Right renal pelvis (tissue), 4 donors: ENCODE measurements at regions not wholly inside any gene's neighbourhood (a gene's known extent, or its start where the extent isn't known, plus 50 kb on each side); places are given as distances from the start of the nearest gene placed in this dataset.
"Not testable (repeated sequence)": the region's sequence is repeated elsewhere in the genome, so short reads cannot be mapped to it uniquely, and the experiment has no call there.

Experiments used
- DNase-seq, 4 donors: peaks; one replicate each; pipeline ENCODE4 v3.0.0-alpha.2; 2013; ENCODE audit warnings: low read depth in 4 of 4, low spot score in 3 of 4, missing footprints in 1 of 4

GRCh38 chr17:77830816-77831473, 127.6 kb upstream of the TNRC6C start:
- DNase-seq = no peak

- no peak for DNase-seq
Observed at GRCh38 chr17:77831474-77832179, 126.9 kb upstream of the TNRC6C start.

DNA sequence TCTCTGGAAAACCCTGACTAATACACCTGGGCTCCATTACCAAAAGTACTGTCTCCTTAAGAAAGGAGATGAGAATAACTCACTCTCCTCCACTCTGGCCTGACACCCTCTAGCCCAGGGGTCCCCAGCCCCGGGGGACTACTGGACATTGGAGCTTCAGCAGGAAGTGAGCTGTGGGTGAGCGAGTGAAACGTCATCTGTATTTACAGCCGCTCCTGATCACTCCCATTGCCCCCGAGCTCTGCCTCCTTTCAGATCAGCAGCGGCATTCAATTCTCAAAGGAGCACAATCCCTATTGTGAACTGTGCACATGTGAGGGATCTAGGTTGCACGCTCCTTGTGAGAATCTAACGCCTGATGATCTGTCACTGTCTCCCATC, 126.3 kb upstream of the TNRC6C start:
- no peak for DNase-seq

DNA sequence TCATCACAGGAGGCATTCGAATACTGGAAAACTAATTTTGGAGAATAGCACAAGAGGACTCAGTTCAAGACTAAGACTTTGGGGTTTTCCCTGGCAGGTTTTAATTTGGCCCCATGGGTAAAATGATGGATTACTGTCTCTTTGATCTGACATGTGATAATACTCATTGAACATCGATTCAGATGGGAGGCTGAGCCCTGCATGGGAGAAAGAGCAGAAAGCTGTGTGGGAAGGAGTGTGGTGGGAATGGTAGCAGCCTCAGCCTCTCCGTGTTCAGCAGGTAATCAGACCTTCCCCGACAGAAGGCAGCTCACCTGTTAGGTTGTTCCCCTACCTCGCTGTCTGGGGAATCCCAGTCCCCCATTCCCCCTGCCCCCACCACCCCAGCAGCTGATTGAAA, 124.7 kb upstream of the TNRC6C start:
- no peak for DNase-seq

DNA sequence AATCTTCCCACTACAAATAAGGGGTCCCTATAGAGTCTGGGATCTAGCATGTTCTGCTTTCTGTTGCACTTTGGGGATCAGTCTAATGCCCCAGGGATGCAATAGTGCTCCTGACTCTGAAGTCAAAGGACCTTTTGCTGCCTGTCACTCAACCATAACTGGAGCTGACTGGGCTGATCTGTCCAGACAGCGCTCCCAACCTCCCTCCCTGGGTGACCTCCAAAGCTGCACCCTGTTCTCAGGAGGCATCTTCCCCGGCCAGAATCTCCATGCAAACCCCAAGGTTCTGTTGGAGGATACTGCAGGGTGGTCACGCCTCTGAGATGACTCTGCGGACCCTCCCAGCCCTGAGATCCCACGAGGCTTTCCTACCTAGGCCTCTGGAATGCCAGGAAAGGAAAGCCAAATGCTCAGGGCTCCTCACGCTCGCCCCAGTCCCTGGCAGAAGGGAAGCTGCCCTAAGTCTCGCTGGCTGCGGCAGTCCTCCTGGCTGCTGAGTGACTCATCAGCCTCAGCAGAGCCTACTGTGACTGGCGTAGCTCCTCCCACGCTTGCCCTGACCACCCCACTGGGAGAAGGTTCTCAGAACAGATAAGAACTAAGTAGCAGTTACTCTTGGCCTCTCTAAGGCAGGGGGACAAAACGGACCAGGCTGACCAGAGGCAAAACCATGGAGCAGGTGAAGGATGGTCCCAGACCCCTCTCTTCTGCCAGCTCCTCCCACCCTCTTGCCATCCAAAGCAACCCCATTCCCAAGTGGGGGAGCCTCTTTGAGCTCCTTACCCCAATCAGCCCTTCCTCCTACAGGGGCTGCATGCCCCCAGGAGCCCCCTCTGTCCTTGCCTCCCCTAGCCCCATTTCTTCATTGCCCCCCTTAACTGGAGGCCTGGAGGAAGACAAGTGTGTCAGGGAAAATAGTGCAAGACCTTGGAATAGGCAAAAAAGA, 124.1 kb upstream of the TNRC6C start:
- DNase-seq = no peak

DNA sequence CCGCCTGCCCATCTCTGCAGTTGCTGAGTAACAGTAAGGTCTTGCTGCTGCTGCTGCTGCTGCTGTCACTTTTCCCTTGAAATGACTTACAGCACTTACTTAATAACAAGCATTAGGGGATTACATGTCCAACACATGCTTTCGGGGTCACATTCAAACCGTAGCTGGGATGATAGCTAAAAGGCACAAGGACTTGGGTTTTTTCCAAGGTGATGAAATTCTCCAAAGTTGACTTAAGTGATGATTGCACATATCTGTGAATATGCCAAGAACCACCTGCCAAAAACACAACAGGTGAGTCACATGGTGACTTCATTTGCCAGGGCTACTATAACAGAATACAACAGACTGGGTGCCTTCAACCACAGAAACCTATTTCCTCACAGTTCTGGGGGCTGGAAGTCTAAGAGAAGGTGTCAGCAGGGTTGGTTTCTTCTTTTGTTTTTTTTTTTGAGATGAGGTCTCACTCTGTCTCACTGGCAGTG, 121.9 kb upstream of the TNRC6C start:
- no peak for DNase-seq

GRCh38 chr17:77837072-77837471, 121.4 kb upstream of the TNRC6C start:
- DNase-seq = not testable (repeated sequence)

GRCh38 chr17:77837917-77838316, 120.6 kb upstream of the TNRC6C start:
- DNase-seq = no peak

- no peak for DNase-seq
Observed at GRCh38 chr17:77838748-77839697, 119.5 kb upstream of the TNRC6C start.

GRCh38 chr17:77839698-77840512, 118.6 kb upstream of the TNRC6C start:
- no peak for DNase-seq

DNA sequence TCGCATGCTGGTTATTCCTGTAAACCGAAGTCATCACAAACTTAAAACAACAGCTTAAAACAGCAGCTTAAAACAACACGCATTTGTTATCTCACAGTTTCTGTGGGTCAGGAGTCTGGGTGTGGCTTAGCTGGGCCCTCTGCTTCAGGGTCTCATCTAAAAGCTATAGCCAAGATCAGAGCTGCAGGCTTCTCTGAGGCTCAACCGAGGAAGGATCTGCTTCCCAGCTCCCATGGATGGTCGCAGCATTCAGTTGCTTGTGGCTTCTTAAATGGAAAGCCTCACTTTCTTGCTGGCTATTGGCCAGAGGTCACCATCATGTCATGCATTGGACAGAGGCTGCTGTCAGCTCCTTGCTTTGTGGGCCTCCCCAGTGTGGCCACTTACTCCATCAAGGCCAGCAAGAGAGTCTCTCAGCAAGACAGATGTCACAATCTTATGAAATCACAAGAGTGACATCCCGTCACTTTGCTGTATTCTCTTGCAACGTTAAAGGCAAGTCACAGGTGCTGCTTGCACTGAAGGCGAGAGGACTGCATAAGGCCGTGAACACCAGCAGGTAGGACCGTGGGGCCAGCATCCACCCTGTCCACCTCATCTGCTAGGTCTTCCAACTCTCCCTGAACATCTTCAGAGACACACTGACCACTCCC, 117.9 kb upstream of the TNRC6C start:
- no peak for DNase-seq

GRCh38 chr17:77841742-77842527, 116.6 kb upstream of the TNRC6C start:
- no peak for DNase-seq

DNA sequence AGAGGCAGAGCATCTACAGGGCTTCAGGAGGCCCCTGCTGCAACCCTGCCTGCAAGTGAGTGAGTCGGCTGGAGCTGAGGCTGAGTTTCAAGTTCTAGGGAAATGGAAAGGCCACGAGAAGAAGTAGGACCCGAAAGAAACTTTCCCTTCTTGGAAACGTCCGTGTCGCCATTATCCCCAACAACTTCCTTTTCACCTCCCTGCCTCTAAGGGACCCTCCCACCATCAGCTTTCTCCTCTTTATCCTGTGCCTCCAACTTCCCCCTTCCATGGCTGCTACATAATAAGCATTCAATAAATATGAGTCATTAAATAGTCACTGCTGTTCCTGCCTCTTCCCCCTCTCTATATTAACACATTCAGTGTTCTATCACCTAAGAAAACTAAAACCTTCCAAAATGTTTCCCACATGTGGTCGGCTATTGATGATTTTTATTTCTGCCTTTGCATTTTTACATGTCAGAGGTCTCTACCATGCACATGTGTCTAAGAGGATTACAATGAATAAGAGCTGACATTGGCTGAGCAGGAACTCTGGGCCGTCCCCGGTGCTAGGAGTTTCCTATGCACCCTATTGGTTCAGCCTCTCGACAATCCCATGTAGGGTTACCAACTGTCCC, 115.9 kb upstream of the TNRC6C start:
- DNase-seq = no peak

- DNase-seq = not testable (repeated sequence)
Observed at GRCh38 chr17:77843255-77843895, 115.1 kb upstream of the TNRC6C start.

DNA sequence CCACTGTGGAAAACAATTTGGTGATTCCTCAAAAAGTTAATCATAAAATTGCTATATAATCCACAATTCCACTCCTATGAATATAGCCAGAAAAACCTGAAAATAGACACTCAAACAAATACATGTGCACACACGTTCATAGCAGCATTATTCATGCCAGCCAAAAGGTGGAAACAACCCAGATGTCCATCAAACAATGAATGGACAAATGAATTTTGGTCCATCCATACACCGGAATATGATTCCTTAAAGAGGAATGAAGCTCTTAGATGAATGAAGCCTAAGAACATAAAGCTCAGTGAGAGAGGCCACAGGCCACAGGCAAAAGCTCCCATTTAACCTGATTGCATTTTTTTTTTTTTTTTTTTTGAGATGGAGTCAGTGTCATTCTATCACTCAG, 114.6 kb upstream of the TNRC6C start:
- no peak for DNase-seq

- no peak for DNase-seq
Observed at GRCh38 chr17:77844681-77845080, 113.8 kb upstream of the TNRC6C start.
